ENCODE measurements at regions not wholly inside any gene's neighbourhood (a gene's known extent, or its start where the extent isn't known, plus 50 kb on each side); places are given as distances from the start of the nearest gene placed in this dataset.

DNA sequence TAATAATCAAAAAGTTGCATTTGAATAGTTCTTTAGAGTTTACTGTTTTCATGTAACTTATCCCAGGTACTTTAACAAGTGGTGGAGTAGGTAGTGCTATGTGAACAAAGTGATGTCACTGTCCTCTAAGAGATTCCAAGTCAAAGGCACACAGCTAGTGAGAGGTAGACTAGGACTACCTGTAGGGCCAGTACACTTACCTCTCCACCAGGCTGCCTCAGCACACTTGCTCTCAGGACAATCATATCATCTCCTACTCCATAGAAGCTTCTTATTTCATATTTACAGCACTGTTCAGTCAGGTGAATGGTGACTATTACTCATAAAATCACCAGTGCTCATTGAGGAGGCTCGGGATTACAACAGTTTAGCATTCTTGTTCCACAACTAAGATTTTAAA lies 173.0 kb upstream of the EMCN start:
- TF ChIP-seq, protein P1, sequence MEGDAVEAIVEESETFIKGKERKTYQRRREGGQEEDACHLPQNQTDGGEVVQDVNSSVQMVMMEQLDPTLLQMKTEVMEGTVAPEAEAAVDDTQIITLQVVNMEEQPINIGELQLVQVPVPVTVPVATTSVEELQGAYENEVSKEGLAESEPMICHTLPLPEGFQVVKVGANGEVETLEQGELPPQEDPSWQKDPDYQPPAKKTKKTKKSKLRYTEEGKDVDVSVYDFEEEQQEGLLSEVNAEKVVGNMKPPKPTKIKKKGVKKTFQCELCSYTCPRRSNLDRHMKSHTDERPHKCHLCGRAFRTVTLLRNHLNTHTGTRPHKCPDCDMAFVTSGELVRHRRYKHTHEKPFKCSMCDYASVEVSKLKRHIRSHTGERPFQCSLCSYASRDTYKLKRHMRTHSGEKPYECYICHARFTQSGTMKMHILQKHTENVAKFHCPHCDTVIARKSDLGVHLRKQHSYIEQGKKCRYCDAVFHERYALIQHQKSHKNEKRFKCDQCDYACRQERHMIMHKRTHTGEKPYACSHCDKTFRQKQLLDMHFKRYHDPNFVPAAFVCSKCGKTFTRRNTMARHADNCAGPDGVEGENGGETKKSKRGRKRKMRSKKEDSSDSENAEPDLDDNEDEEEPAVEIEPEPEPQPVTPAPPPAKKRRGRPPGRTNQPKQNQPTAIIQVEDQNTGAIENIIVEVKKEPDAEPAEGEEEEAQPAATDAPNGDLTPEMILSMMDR (IDR thresholded peaks at IDR 0.05) = no peak
- TF ChIP-seq POLR2A (IDR thresholded peaks at IDR 0.05) = no peak
